A673 (cell line): ENCODE measurements at regions not wholly inside any gene's neighbourhood (a gene's known extent, or its start where the extent isn't known, plus 50 kb on each side); places are given as distances from the start of the nearest gene placed in this dataset.

Experiments used
- BruUV-seq: library from RNA; stranded (reverse); fragments of 400-500 nt; replicated peaks from 2 replicates; lab custom pipeline; 2021; lab: Mats Ljungman, UMichigan
- CTCF ChIA-PET: fragments of 300-600 bp; sonication (Branson Sonifier 250); formaldehyde crosslinking; loops from one replicate; lab custom pipeline; 2022; ENCODE audit warnings: antibody characterized with exemption; lab: Charles Lee
- POLR2A ChIA-PET: fragments of 300-600 bp; sonication (Branson Sonifier 250); formaldehyde crosslinking; loops from one replicate; lab custom pipeline; 2022; ENCODE audit warnings: antibody characterized with exemption; ENCODE audit not compliant: low non-redundant PET; lab: Charles Lee
- DNase-seq: peaks from one replicate; pipeline ENCODE4 v3.0.0-alpha.2; 2015; ENCODE audit warnings: low spot score
- H3K27ac ChIP-seq: fragments of 200-600 bp; sonication (generic); 2 replicates; pipeline ENCODE4 v1.5.1; 2016; ENCODE audit warnings: mixed run types, low read depth, mild to moderate bottlenecking, mixed read lengths, antibody characterized with exemption, low read length; ENCODE audit not compliant: poor library complexity, severe bottlenecking
- H3K27me3 ChIP-seq: fragments of 200-600 bp; sonication (generic); replicated peaks from 2 replicates; pipeline ENCODE4 v1.6.1; 2017; ENCODE audit warnings: mixed run types, low read depth, mild to moderate bottlenecking, mixed read lengths, antibody characterized with exemption, low read length; ENCODE audit not compliant: insufficient read depth, poor library complexity
- H3K36me3 ChIP-seq: fragments of 200-600 bp; sonication (generic); 2 replicates; pipeline ENCODE4 v1.6.1; 2016; ENCODE audit warnings: mixed run types, mild to moderate bottlenecking, mixed read lengths, antibody characterized with exemption, low read length; ENCODE audit not compliant: insufficient read depth, poor library complexity, severe bottlenecking
- H3K4me1 ChIP-seq: fragments of 200-600 bp; sonication (generic); 2 replicates; pipeline ENCODE4 v1.6.1; 2017; ENCODE audit warnings: mixed run types, mild to moderate bottlenecking, mixed read lengths, antibody characterized with exemption, low read length; ENCODE audit not compliant: insufficient read depth, poor library complexity, severe bottlenecking
- H3K4me3 ChIP-seq: fragments of 200-600 bp; sonication (generic); 2 replicates; pipeline ENCODE4 v1.5.1; 2016; ENCODE audit warnings: low read depth, mixed run types, mild to moderate bottlenecking, mixed read lengths, low read length; ENCODE audit not compliant: poor library complexity, severe bottlenecking
- H3K9me3 ChIP-seq: fragments of 200-600 bp; sonication (generic); 2 replicates; pipeline ENCODE4 v1.6.1; 2016; ENCODE audit warnings: mixed run types, low read depth, mild to moderate bottlenecking, mixed read lengths, antibody characterized with exemption, low read length; ENCODE audit not compliant: poor library complexity, severe bottlenecking
- EZH2 ChIP-seq: fragments of 200-600 bp; sonication (generic); IDR thresholded peaks from 2 replicates; pipeline ENCODE4 v1.6.1; 2017; ENCODE audit warnings: borderline replicate concordance, low read depth, mild to moderate bottlenecking, mixed read lengths, antibody characterized with exemption, low read length; ENCODE audit not compliant: poor library complexity, severe bottlenecking
- intact Hi-C: fragments of 100-400 bp; cut with micrococcal nuclease; formaldehyde crosslinking; loops from one replicate; pipeline ENCODE4 v1.10.0; 2022; ENCODE audit not compliant: unreplicated experiment
- TF ChIP-seq, protein P1 (sequence below): fragments of 300-800, 200-600 bp; sonication (generic); conservative IDR thresholded peaks from 2 replicates; pipeline ENCODE4 v1.5.1; 2017; ENCODE audit warnings: low read depth, mild to moderate bottlenecking, antibody characterized with exemption, low read length, moderate library complexity, mixed read lengths

DNA sequence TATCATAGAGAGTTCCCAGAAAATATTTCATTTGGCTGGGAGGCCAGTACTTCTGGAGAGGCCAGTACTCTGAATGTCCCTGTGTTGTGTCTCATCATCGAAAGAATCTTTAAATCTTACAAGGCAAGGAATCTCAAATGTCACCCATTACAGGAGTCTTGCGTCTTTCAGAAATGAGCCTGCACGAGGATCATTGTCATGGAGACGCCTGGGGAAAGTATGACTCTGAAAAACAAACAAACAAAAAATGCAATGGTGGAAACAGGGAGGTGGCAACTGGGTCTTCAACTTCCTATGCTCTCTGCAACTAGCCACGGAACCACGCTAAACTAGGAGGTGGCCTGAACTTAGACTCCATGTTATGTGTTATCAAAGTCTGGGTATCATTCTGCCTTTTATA, 804.6 kb downstream of the EPHA3 start:
- TF ChIP-seq, protein P1, sequence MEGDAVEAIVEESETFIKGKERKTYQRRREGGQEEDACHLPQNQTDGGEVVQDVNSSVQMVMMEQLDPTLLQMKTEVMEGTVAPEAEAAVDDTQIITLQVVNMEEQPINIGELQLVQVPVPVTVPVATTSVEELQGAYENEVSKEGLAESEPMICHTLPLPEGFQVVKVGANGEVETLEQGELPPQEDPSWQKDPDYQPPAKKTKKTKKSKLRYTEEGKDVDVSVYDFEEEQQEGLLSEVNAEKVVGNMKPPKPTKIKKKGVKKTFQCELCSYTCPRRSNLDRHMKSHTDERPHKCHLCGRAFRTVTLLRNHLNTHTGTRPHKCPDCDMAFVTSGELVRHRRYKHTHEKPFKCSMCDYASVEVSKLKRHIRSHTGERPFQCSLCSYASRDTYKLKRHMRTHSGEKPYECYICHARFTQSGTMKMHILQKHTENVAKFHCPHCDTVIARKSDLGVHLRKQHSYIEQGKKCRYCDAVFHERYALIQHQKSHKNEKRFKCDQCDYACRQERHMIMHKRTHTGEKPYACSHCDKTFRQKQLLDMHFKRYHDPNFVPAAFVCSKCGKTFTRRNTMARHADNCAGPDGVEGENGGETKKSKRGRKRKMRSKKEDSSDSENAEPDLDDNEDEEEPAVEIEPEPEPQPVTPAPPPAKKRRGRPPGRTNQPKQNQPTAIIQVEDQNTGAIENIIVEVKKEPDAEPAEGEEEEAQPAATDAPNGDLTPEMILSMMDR: no peak
- no peak for TF ChIP-seq EZH2
- DNase-seq: no peak
- no peak overlapping the region for H3K27ac ChIP-seq
- intact Hi-C loops: no loop called here
- H3K36me3 ChIP-seq: no peaks in the 10 kb centered on the region
- no peak overlapping the region for H3K4me3 ChIP-seq
- no peaks in the 10 kb centered on the region for H3K4me1 ChIP-seq
- POLR2A ChIA-PET: no interaction called here
- no TSS peak for BruUV-seq
- H3K27me3 ChIP-seq: no peaks in the 10 kb centered on the region
- CTCF ChIA-PET: no interaction called here
- no peaks in the 10 kb centered on the region for H3K9me3 ChIP-seq

DNA sequence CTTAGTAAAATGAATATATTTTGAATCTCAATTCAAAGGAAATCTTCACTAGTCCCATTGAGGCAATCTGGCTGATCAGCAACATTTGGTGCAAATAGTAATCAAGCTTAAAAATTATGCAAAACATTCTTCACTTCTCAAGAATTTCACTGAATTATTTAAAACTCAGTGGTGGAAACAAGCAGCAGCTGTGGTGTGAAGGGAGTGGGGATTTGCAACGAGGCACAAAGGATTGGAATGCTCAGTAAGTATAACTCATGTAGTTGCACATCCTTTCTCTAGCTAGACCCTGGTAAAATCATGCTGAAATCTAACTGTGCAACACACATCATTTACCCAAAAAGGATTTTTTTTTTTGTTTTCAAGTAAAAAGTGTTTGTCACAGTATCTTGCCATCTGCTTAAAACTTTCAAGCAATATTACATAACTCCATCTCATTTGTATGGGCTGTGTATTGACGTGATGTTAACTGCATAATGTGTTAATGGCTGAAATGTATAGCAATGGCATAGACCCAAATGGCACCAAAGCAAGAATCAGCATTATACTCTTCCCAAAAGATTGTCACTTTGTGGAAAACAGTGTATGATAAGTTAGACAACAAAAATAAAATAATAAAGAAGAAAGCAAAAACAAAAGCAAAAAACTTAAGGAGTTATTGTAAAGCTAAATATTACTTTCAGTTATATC, 816.6 kb downstream of the EPHA3 start:
- ChIA-PET CTCF (no interaction called here), POLR2A (no interaction called here)
- no peak for DNase-seq
- BruUV-seq: no TSS peak
- Histone ChIP-seq H3K4me3 (no peak overlapping the region), H3K4me1 (no peaks in the 10 kb centered on the region), H3K9me3 (no peaks in the 10 kb centered on the region), H3K27ac (no peak overlapping the region), H3K27me3 (no peaks in the 10 kb centered on the region), H3K36me3 (no peaks in the 10 kb centered on the region)
- no peak for TF ChIP-seq EZH2
- TF ChIP-seq, protein P1: no peak
- intact Hi-C loops: no loop called here

DNA sequence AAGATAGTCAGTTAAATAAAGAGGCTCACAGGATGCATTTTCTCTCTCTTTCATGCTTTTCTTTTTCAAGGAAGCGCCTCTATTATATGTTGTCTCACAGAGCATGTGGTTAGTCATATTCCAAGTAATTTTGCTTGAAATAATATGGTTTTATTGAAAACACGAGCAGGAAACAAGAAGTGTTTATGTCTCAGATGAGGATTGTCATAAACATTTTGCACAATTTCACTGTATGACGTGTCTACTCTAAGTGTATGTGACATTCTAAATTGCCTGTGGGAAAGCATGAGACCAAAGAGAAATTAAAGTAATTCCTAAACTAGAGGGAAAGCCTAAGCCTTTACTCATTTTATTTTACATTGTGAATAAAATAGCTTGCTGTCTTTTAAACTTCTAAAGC, 818.6 kb downstream of the EPHA3 start:
- H3K9me3 ChIP-seq: no peaks in the 10 kb centered on the region
- H3K4me3 ChIP-seq: no peak overlapping the region
- TF ChIP-seq, protein P1: no peak
- no peak for TF ChIP-seq EZH2
- no peaks in the 10 kb centered on the region for H3K36me3 ChIP-seq
- BruUV-seq: no TSS peak
- CTCF ChIA-PET: no interaction called here
- POLR2A ChIA-PET: no interaction called here
- no peak overlapping the region for H3K27ac ChIP-seq
- no peak for DNase-seq
- no peaks in the 10 kb centered on the region for H3K4me1 ChIP-seq
- H3K27me3 ChIP-seq: no peaks in the 10 kb centered on the region
- intact Hi-C loops: no loop called here
